ENCODE measurements at regions not wholly inside any gene's neighbourhood (a gene's known extent, or its start where the extent isn't known, plus 50 kb on each side); places are given as distances from the start of the nearest gene placed in this dataset.

GRCh38 chr4:85393201-85393600 lies 81.7 kb upstream of the ARHGAP24 start (continued):
- no peak for TF ChIP-seq ZNF518B (CRISPR knock-in tag; IDR thresholded peaks at IDR 0.05)
- TF ChIP-seq RBFOX2 (IDR thresholded peaks at IDR 0.05; ENCODE audit: low read depth, low read length) = no peak
- TF ChIP-seq POLR2B (IDR thresholded peaks at IDR 0.05; ENCODE audit: low read depth, partially characterized antibody) = no peak
- no peak for TF ChIP-seq USF1 (CRISPR knock-in tag; IDR thresholded peaks at IDR 0.05)
- no peak for TF ChIP-seq TGIF2 (CRISPR knock-in tag; IDR thresholded peaks at IDR 0.05)

- ATAC-seq = no peak
- Histone ChIP-seq H3K4me3 (no peak overlapping the region), H3K4me1 (replicated peaks in 1 of 2; ENCODE audit: control insufficient read depth in 2 of 2, insufficient read depth in 2 of 2, low read length in 2 of 2) (no peaks in the 10 kb centered on the region), H3K9me3 (replicated peaks; ENCODE audit: control insufficient read depth, insufficient read depth, low read depth, low read length) (no peaks in the 10 kb centered on the region), H3K9me1 (ENCODE audit: control insufficient read depth, insufficient read depth, low read length) (no peaks in the 10 kb centered on the region), H3K36me3 (ENCODE audit: control insufficient read depth, insufficient read depth, low read length) (no peaks in the 10 kb centered on the region), H4K20me1 (replicated peaks; ENCODE audit: control insufficient read depth, insufficient read depth, low read length) (no peaks in the 10 kb centered on the region), H3K27ac (ENCODE audit: extremely low read depth, low read depth, low read length) (no peak overlapping the region), H3K79me2 (ENCODE audit: control insufficient read depth, insufficient read depth, low read length) (no peaks in the 10 kb centered on the region), H2AFZ (ENCODE audit: low read depth, low read length) (no peak overlapping the region), H3K4me2 (ENCODE audit: insufficient read depth, low read length) (no peak overlapping the region), H3K27me3 (ENCODE audit: control insufficient read depth in 2 of 2, insufficient read depth in 2 of 2, low read length in 2 of 2) (no peaks in the 10 kb centered on the region), H3K9ac (ENCODE audit: insufficient read depth in 1 of 2, low read depth in 2 of 2, low read length in 2 of 2) (no peak overlapping the region)
- no TSS peak for BruUV-seq (replicated peaks)
- no peak for FAIRE-seq
- CTCF ChIA-PET (ENCODE audit: low intra/inter-chr PET ratio) = no interaction called here
- TF ChIP-seq GMEB1 (CRISPR knock-in tag; IDR thresholded peaks at IDR 0.05) (no peak), BACH1 (tag; IDR thresholded peaks at IDR 0.05) (no peak), SAFB (IDR thresholded peaks at IDR 0.05; ENCODE audit: borderline replicate concordance, low read depth, low read length) (no peak), MED1 (CRISPR knock-in tag; IDR thresholded peaks at IDR 0.05; ENCODE audit: borderline replicate concordance) (no peak), STAT5B (CRISPR knock-in tag; IDR thresholded peaks at IDR 0.05) (no peak), MXI1 (IDR thresholded peaks at IDR 0.05; ENCODE audit: low read depth, low read length) (no peak), ZNF347 (CRISPR knock-in tag; IDR thresholded peaks at IDR 0.05; ENCODE audit: low read depth) (no peak)
- DNase-seq (ENCODE audit: extremely low read depth in 1 of 4, low spot score in 3 of 4) = no peak
- intact Hi-C loops (cut with micrococcal nuclease) = no loop called here
- 0% methylated on average over 1 of the region's 1 CpG for WGBS (ENCODE audit: insufficient coverage, low coverage, missing lambda C conversion rate)
- in situ Hi-C loops (cut with MboI) = no loop called here
- POLR2A ChIA-PET = no interaction called here
These were observed 76.7 kb upstream of the ARHGAP24 start for GRCh38 chr4:85398276-85398675.

Data from K562 (cell line).